GM21576 (cell line): ENCODE measurements at regions not wholly inside any gene's neighbourhood (a gene's known extent, or its start where the extent isn't known, plus 50 kb on each side); places are given as distances from the start of the nearest gene placed in this dataset.

Source experiments
- ATAC-seq: cut with Tn5 transposase; IDR thresholded peaks from one replicate; pipeline ENCODE4 v1.9.1; 2021; ENCODE audit warnings: mild to moderate bottlenecking, moderate library complexity; ENCODE audit not compliant: unreplicated experiment

GRCh38 chr6:87909849-87910248, 137.8 kb upstream of the SPACA1 start:
- ATAC-seq: no peak

GRCh38 chr6:87908978-87909811, 138.4 kb upstream of the SPACA1 start:
- ATAC-seq: no peak

GRCh38 chr6:87907521-87907920, 140.1 kb upstream of the SPACA1 start:
- ATAC-seq: no peak

GRCh38 chr6:87905101-87905641, 142.5 kb upstream of the SPACA1 start:
- ATAC-seq: peak; percentile 87

GRCh38 chr6:87904011-87904410, 143.6 kb upstream of the SPACA1 start:
- ATAC-seq: no peak

GRCh38 chr6:87903323-87903722, 144.3 kb upstream of the SPACA1 start:
- no peak for ATAC-seq

GRCh38 chr6:87902383-87902782, 145.3 kb upstream of the SPACA1 start:
- ATAC-seq: no peak

GRCh38 chr6:87901613-87902012, 146.0 kb upstream of the SPACA1 start:
- ATAC-seq: no peak

- no peak for ATAC-seq
These were observed 147.4 kb upstream of the SPACA1 start for GRCh38 chr6:87900160-87900698.

GRCh38 chr6:87899499-87900147, 148.0 kb upstream of the SPACA1 start:
- ATAC-seq: no peak

- ATAC-seq: no peak
These were observed 150.0 kb upstream of the SPACA1 start for GRCh38 chr6:87897663-87898062.

GRCh38 chr6:87897013-87897412, 150.6 kb upstream of the SPACA1 start:
- no peak for ATAC-seq

GRCh38 chr6:87887266-87887665, 160.4 kb upstream of the SPACA1 start:
- ATAC-seq: no peak

- ATAC-seq: no peak
These were observed 163.4 kb upstream of the SPACA1 start for GRCh38 chr6:87884203-87884602.

- no peak for ATAC-seq
These were observed 166.2 kb upstream of the SPACA1 start for GRCh38 chr6:87881342-87881895.

- ATAC-seq: peak; percentile 80
These were observed 168.3 kb upstream of the SPACA1 start for GRCh38 chr6:87879132-87879861.

GRCh38 chr6:87875781-87876180, 171.9 kb upstream of the SPACA1 start:
- no peak for ATAC-seq

- no peak for ATAC-seq
These were observed 171.5 kb upstream of the AKIRIN2 start for GRCh38 chr6:87873556-87873955.

GRCh38 chr6:87870556-87870955, 168.5 kb upstream of the AKIRIN2 start:
- no peak for ATAC-seq

GRCh38 chr6:87869064-87869905, 167.3 kb upstream of the AKIRIN2 start:
- ATAC-seq: no peak
